HG02763 (cell line): ENCODE measurements at regions not wholly inside any gene's neighbourhood (a gene's known extent, or its start where the extent isn't known, plus 50 kb on each side); places are given as distances from the start of the nearest gene placed in this dataset.
"Not testable (repeated sequence)": the region's sequence is repeated elsewhere in the genome, so short reads cannot be mapped to it uniquely, and the experiment has no call there.

Source experiments
- ATAC-seq: cut with Tn5 transposase; IDR thresholded peaks from one replicate; pipeline ENCODE4 v1.9.1; 2021; ENCODE audit warnings: mild to moderate bottlenecking, moderate library complexity; ENCODE audit not compliant: unreplicated experiment

GRCh38 chr21:33994373-33994772 is 78.8 kb upstream of the ATP5PO start:
- ATAC-seq, result no peak

- ATAC-seq, result no peak
These were observed 78.0 kb upstream of the ATP5PO start for GRCh38 chr21:33993286-33994231.

GRCh38 chr21:33992412-33992811 is 76.8 kb upstream of the ATP5PO start:
- ATAC-seq, result not testable (repeated sequence)

DNA sequence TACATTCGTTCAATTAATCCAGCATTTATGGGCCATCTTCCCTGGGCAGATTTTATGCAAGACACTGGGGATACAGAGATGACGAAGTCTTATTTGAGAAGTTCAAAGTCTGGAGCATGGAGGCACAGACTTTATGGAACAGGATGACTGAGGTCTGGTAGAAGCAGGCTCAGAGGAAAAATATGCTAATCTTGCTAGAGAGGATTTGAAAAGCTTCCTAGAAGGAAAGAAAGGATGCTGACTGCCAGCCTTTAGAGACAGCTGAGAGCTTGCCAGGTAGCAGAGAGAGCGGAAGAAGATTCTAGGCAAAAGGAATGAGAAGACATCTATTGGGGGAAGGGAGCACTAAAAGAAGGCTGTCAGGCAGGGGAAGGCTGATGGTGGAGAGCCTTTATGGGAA is 75.5 kb upstream of the ATP5PO start:
- ATAC-seq, result no peak

DNA sequence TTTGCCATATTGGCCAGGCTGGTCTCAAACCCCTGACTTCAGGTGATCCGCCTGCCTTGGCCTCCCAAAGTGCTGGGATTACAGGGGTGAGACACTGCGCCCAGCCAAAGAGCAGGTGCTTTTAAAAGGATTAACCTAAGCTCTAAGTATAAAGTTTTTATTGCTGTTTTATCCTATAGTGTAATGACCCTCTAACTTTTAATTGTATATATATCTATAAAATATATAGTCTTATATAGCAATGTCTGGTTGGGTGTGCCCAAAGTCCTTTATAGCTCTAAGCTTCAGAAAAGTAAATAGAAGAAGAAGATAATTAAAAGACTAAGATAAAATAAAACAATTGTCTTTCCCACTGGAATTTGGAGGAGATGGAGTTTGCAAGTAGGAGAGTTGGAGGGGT is 73.8 kb upstream of the ATP5PO start:
- ATAC-seq, result no peak

GRCh38 chr21:33988237-33989017 is 72.8 kb upstream of the ATP5PO start:
- ATAC-seq, result no peak

- no peak for ATAC-seq
These were observed 71.9 kb upstream of the ATP5PO start for GRCh38 chr21:33987461-33987860.

- no peak for ATAC-seq
These were observed 69.8 kb upstream of the ATP5PO start for GRCh38 chr21:33985117-33986050.

DNA sequence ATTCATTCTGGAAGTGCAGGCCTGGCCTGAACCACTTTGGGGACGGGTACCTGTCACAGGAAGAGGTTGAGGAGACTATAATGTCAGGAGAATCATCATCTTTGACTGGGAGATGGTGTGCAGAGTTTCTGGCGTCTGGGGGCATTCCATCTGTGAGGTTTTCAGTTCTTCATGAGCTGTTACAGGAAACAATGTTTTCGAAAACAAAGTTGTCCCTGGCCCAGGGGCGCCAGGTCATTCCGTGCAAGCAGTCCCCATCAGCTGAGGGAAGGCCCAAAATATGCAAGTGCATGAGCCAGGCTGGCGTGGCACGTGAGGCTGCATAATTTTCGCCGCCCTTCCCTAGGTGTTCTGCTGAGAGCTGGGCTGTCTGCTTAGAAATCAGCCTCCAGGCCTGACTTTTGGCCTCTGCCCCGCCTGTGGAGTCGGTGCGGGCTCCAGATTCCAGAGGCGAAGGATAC is 68.4 kb upstream of the ATP5PO start:
- ATAC-seq, result no peak

DNA sequence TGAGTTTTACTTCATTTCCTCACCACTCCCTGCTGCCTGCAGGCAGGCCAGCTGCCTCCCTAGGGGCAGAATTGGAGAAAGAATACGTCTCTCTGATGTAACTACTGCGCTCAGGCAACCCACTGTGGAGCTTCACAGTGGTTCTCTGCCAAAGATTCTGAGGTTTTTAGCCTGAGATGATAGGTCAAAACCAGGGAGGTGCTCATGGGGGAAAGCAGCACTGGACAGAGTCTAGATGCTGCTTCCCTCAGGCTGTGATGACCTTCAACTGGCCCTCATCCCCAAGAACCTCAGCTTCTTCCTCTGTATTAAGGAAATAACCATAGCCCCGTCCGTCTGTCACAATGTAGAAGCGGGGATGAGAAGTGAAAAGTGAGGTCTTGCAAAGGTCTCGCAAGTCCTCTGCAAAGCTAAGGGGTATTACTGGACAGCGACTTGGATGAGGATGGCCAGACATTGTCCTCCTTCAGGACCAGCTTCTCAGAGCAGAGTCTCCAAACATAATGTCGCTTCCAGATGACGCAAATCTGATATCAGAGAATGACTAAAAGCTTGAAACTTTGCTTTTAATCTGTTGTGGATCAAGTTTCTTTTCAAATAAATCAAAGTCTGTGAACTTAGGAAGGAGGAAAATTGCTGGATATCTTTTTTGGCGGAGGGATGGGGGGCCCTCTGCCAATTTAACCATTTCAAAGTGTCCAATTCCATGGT is 65.9 kb upstream of the ATP5PO start:
- ATAC-seq, result no peak

- ATAC-seq, result no peak
These were observed 64.8 kb upstream of the ATP5PO start for GRCh38 chr21:33980276-33980916.

DNA sequence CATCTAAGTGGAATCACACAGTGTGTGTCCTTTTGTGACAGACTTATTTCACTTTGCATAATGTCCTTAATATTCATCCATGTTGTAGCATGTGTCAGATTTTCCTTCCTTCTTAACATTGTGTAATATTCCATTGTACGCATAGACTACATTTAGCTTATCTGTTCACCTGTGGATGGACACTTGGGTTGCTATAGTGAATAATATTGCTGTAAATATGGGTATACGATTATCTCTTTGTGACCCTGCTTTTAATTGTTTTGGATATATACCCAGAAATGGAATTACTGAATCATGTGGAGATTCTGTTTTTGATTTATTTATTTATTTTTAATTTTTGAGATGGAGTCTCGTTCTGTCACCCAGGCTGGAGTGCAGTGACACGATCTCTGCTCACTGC is 63.0 kb upstream of the ATP5PO start:
- ATAC-seq, result no peak

GRCh38 chr21:33977721-33978369 is 62.2 kb upstream of the ATP5PO start:
- ATAC-seq, result no peak

DNA sequence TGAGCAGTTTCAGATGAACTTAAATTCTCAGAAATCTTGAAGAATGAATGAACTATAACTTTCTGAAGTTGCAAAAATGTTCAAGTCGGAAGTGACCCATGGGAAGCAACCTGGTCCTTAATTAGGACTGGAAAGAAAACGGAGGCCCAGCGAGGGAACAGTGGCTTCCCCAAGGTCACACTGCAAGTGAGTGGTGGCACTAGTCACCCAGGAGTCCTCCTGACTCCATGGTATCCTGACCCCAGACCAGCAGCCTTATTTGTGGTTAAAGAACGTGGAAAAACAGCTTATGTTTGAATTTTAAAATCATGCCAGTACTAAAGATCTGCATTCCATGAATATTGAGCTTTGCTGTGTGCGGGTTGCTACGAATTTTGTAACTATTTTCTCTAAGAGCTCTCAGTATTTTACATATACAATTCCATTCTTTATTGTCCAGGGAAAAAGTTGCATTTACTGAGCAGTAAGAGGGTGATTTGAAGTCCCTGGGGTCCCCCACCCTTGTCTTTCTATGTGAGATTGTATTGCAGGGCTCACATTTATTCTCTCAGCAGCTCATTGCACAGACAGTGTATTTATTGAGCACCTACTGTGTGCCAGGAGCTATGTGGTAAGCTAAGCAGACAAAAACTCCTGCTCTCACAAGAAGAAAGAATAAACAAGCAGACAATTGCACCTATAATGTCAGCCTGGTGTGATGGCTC is 61.6 kb upstream of the ATP5PO start:
- no peak for ATAC-seq

DNA sequence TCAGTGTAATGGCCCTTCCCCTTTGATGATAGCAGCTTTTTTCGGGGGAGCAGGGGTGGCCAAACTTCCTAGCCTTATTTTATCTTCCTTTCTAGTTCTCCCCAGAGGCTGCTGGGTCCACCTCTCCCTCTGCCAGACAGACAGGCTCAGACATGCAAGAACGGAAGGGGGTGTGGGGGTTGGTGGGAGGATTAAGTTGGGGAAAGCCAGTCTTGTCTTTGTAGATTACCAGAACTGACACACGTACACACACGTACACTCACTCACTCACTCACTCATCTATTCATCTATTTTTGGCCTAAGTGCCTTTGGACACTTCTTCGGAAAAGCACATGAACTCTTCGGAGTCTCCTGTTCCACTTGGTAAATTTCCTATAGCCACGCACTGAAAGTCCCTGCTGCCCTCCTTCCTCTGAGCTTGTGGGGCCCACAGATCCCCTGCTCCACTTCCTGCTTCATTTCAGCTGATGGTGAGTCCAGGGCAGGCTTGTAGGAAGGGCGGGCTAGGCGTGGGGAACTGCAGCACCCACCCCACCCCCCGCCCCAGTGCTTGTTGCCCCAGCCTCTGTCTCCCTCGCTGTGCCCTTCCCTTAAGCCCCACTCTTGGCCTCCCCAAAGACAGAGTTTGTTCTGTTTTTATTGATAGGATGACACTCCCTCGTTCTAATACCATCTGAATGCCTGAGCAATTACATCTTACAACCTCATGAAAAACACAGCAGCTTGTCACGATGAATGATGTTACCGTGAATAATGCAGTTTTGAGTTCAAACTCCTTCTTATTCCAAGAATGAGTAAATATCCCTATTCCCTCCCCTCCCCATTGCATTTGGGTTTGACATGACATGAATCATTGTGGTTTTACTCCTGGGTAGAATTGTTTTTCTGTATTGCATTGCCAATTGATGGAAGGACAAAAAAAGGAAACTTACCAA is 60.7 kb upstream of the ATP5PO start:
- ATAC-seq, result peak; percentile 45

- peak; percentile 78 for ATAC-seq
These were observed 60.0 kb upstream of the ATP5PO start for GRCh38 chr21:33975548-33976081.
